ENCODE measurements at regions not wholly inside any gene's neighbourhood (a gene's known extent, or its start where the extent isn't known, plus 50 kb on each side); places are given as distances from the start of the nearest gene placed in this dataset.

DNA sequence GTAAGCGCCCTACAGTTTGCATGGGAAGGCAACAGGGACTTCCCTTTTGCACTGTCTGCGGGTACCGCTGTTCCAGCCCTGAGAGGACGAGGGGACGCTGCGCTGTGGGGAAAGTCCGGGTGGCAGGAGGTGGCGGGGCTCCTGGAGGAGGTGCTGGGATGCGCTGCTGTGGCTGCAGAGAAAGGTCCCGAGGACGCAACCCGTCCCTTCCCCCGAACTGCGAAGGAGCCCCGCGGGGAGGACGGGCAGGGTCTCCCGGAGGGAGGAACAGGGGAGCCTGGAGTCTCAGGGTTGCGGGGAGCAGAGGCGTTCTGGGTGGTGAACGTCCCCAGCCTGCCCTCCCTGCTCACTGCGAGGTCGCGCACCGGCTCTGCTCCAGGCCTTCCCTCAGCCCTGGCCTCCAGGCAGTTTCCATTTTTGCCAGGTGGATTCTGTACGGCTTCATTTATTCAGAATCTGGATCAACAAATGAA lies 91.6 kb downstream of the CXCL12 start:
- no peaks in the 10 kb centered on the region for H3K9me3 ChIP-seq
- H3K36me3 ChIP-seq: no peaks in the 10 kb centered on the region
- no peak overlapping the region for H3K4me3 ChIP-seq
- TF ChIP-seq POLR2A (IDR thresholded peaks at IDR 0.05): no peak
- TF ChIP-seq POLR2AphosphoS5 (IDR thresholded peaks at IDR 0.05): no peak
- TF ChIP-seq EP300 (IDR thresholded peaks at IDR 0.05; ENCODE audit: low read depth): no peak
- TF ChIP-seq, protein P1, sequence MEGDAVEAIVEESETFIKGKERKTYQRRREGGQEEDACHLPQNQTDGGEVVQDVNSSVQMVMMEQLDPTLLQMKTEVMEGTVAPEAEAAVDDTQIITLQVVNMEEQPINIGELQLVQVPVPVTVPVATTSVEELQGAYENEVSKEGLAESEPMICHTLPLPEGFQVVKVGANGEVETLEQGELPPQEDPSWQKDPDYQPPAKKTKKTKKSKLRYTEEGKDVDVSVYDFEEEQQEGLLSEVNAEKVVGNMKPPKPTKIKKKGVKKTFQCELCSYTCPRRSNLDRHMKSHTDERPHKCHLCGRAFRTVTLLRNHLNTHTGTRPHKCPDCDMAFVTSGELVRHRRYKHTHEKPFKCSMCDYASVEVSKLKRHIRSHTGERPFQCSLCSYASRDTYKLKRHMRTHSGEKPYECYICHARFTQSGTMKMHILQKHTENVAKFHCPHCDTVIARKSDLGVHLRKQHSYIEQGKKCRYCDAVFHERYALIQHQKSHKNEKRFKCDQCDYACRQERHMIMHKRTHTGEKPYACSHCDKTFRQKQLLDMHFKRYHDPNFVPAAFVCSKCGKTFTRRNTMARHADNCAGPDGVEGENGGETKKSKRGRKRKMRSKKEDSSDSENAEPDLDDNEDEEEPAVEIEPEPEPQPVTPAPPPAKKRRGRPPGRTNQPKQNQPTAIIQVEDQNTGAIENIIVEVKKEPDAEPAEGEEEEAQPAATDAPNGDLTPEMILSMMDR (IDR thresholded peaks at IDR 0.05): no peak
- H3K4me1 ChIP-seq: peaks cover 0 to 7% (median 2%) of the 10 kb centered on the region in 4 donors
- intact Hi-C loops (cut with DNase I; ENCODE audit: low total_unique reads): no loop called here
- DNase-seq: no peak
- H3K27me3 ChIP-seq: peaks cover 16% of the 10 kb centered on the region
- H3K27ac ChIP-seq: peak overlapping the region; percentile 67 to 83 (median 76)
- in situ Hi-C loops (cut with MboI; ENCODE audit: low pct_ligation_motif_present in 1 of 4, low pct_unique_long_range_greater_than_20kb in 1 of 4, low sequenced_read_pairs in 3 of 4): no loop called here
- WGBS, 2 donors (ENCODE audit: low coverage in 1 of 2): 62% methylated on average over 26 of the region's 26 CpGs; no CpG with 5 or more reads in 1 of the 2 donors

DNA sequence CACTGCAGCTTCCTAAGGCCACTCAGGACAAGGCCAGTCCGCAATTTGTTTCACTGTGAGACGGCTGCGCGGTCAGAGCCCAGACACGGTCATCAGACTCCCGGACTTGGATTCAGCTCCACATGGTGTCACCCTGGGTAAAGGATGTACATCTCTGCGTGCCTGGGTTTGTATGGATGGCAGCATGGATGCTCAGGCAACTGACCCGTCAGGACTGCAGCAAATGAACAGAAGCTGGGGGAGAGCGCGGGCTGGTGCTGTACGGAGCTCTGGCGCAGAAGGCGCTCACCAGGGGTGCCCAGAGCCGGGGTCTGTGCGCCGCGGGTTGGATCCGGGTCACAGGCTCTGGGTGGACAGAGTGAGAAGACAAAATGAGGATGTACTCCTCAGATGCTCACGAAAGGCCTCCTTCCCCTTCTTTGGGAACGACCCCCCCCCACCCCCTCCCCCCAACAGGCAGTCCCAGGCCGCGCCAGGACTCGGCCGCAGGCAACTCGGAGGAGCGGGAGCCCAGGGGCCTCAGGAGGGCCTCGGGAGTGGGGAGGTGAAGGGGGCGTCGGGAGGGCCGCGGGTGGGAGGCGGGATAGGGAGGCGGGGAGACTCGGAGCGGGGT lies 92.4 kb downstream of the CXCL12 start:
- 60% methylated on average over 22 of the region's 35 CpGs; no CpG with 5 or more reads in 1 of the 2 donors for WGBS, 2 donors (ENCODE audit: low coverage in 1 of 2)
- H3K27ac ChIP-seq: peak overlapping the region in 1 of 4 donors; percentile 75
- intact Hi-C loops (cut with DNase I; ENCODE audit: low total_unique reads): no loop called here
- H3K36me3 ChIP-seq: no peaks in the 10 kb centered on the region
- no peak for DNase-seq
- TF ChIP-seq, protein P1 (IDR thresholded peaks at IDR 0.05): no peak
- TF ChIP-seq POLR2A (IDR thresholded peaks at IDR 0.05) (no peak), EP300 (IDR thresholded peaks at IDR 0.05; ENCODE audit: low read depth) (no peak), POLR2AphosphoS5 (IDR thresholded peaks at IDR 0.05) (no peak)
- in situ Hi-C loops (cut with MboI; ENCODE audit: low pct_ligation_motif_present in 1 of 4, low pct_unique_long_range_greater_than_20kb in 1 of 4, low sequenced_read_pairs in 3 of 4): no loop called here
- H3K9me3 ChIP-seq: no peaks in the 10 kb centered on the region
- H3K4me1 ChIP-seq: peaks cover 0 to 7% (median 2%) of the 10 kb centered on the region in 4 donors
- peaks cover 16% of the 10 kb centered on the region for H3K27me3 ChIP-seq
- no peak overlapping the region for H3K4me3 ChIP-seq

DNA sequence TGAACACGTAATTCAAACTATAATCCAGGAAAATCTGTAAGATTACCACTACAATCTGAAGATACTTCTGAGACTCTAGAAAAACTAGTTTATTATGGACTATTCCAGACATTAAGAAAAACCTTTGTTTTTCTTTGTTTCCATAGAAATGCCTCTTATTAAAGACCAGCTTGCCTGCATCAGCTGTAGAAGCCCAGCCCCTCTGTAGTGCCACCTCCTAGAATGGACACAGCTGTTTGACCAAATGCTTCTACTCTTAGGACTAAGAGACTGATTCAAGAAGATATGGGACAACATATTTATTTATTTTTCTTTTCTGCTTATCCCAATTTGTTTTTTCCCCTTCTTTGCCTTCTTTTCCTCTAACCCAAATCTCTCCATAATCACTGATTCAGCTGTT lies 93.8 kb downstream of the CXCL12 start:
- H3K27ac ChIP-seq: peak overlapping the region in 2 of 4 donors; percentile 5 to 14
- H3K27me3 ChIP-seq: peaks cover 16% of the 10 kb centered on the region
- H3K36me3 ChIP-seq: no peaks in the 10 kb centered on the region
- TF ChIP-seq, protein P1 (IDR thresholded peaks at IDR 0.05): no peak
- no peak for TF ChIP-seq POLR2AphosphoS5 (IDR thresholded peaks at IDR 0.05)
- no peak for TF ChIP-seq POLR2A (IDR thresholded peaks at IDR 0.05)
- TF ChIP-seq EP300 (IDR thresholded peaks at IDR 0.05; ENCODE audit: low read depth): no peak
- H3K4me3 ChIP-seq: no peak overlapping the region
- peaks cover 0 to 7% (median 2%) of the 10 kb centered on the region in 4 donors for H3K4me1 ChIP-seq
- in situ Hi-C loops (cut with MboI; ENCODE audit: low pct_ligation_motif_present in 1 of 4, low pct_unique_long_range_greater_than_20kb in 1 of 4, low sequenced_read_pairs in 3 of 4): no loop called here
- 67% methylated on average over 1 of the region's 1 CpG for WGBS, 2 donors (ENCODE audit: low coverage in 1 of 2)
- H3K9me3 ChIP-seq: no peaks in the 10 kb centered on the region
- DNase-seq: no peak
- intact Hi-C loops (cut with DNase I; ENCODE audit: low total_unique reads): no loop called here

DNA sequence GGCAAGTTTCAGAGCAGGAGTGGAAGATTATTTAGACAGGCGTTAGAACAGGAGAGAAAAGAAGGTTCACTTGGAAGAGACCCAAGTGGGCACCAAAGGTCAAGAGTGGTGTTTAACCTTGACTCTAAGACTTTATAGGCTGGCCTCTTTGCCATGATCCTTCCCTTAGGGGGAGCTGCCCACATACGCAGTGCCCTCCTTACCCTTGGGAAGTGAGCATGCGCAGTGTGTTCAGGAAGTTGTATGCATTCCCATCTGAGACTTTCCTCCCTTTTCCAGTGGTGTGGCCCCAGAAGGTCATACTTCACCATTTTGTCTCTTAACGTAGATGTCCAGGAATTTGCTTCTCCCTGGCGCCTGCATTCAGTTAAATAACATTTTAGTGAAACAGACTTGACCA lies 95.8 kb downstream of the CXCL12 start:
- intact Hi-C loops (cut with DNase I; ENCODE audit: low total_unique reads): no loop called here
- H3K36me3 ChIP-seq: no peaks in the 10 kb centered on the region
- TF ChIP-seq, protein P1 (IDR thresholded peaks at IDR 0.05): no peak
- TF ChIP-seq POLR2AphosphoS5 (IDR thresholded peaks at IDR 0.05) (no peak), POLR2A (IDR thresholded peaks at IDR 0.05) (no peak), EP300 (IDR thresholded peaks at IDR 0.05; ENCODE audit: low read depth) (no peak)
- no peaks in the 10 kb centered on the region for H3K9me3 ChIP-seq
- H3K27me3 ChIP-seq: peaks cover 16% of the 10 kb centered on the region
- no peak overlapping the region for H3K4me3 ChIP-seq
- DNase-seq: no peak
- in situ Hi-C loops (cut with MboI; ENCODE audit: low pct_ligation_motif_present in 1 of 4, low pct_unique_long_range_greater_than_20kb in 1 of 4, low sequenced_read_pairs in 3 of 4): no loop called here
- no peak overlapping the region for H3K27ac ChIP-seq
- H3K4me1 ChIP-seq: peaks cover 0 to 7% (median 2%) of the 10 kb centered on the region in 4 donors
- 88% methylated on average over 4 to 5 of the region's 5 CpGs for WGBS, 2 donors (ENCODE audit: low coverage in 1 of 2)

Data from transverse colon (tissue), 4 donors.